Stimulated activated effector memory CD8-positive, alpha-beta T cell treated with anti-CD3 and anti-CD28 coated beads, Interleukin-12 subunit alpha, Interleukin-12 subunit beta, amount 100 ng/mL, for 72 hours (primary cell): ENCODE measurements at regions not wholly inside any gene's neighbourhood (a gene's known extent, or its start where the extent isn't known, plus 50 kb on each side); places are given as distances from the start of the nearest gene placed in this dataset.
"Not testable (repeated sequence)": the region's sequence is repeated elsewhere in the genome, so short reads cannot be mapped to it uniquely, and the experiment has no call there.

Source experiments
- ATAC-seq: fragments of 150-1000 bp; cut with Tn5 transposase; 2 replicates; pipeline ENCODE4 v1.10.0; 2021
- DNase-seq, 2 donors: peaks; one replicate each; pipeline ENCODE4 v3.0.0; 2021 to 2022; ENCODE audit warnings: low spot score in 2 of 2
- H3K27ac Mint-ChIP-seq: one replicate; pipeline ENCODE4 v1.8.0; 2022; ENCODE audit warnings: mild to moderate bottlenecking, mixed read lengths
- H3K36me3 Mint-ChIP-seq: one replicate; pipeline ENCODE4 v1.8.0; 2022; ENCODE audit warnings: mild to moderate bottlenecking, mixed read lengths
- H3K4me1 Mint-ChIP-seq: one replicate; pipeline ENCODE4 v1.8.0; 2022; ENCODE audit warnings: mixed read lengths
- H3K4me3 Mint-ChIP-seq: one replicate; pipeline ENCODE4 v1.8.0; 2022; ENCODE audit warnings: mild to moderate bottlenecking, mixed read lengths
- H3K9me3 Mint-ChIP-seq: one replicate; pipeline ENCODE4 v1.8.0; 2022; ENCODE audit warnings: mixed read lengths

- H3K4me3 Mint-ChIP-seq, result no peak overlapping the region
- H3K27ac Mint-ChIP-seq, result no peak overlapping the region
- ATAC-seq (peak; percentile 45), DNase-seq (no peak)
- peaks cover 13% of the 10 kb centered on the region for H3K4me1 Mint-ChIP-seq
- H3K36me3 Mint-ChIP-seq, result peaks cover 17% of the 10 kb centered on the region
- peaks cover 10% of the 10 kb centered on the region for H3K9me3 Mint-ChIP-seq
Measured at GRCh38 chr17:21532763-21533385, 156.7 kb downstream of the KCNJ12 start.

- H3K4me1 Mint-ChIP-seq, result peaks cover 22% of the 10 kb centered on the region
- H3K9me3 Mint-ChIP-seq, result peaks cover 10% of the 10 kb centered on the region
- DNase-seq (no peak), ATAC-seq (no peak)
- H3K36me3 Mint-ChIP-seq, result peaks cover 17% of the 10 kb centered on the region
- H3K27ac Mint-ChIP-seq, result no peak overlapping the region
- H3K4me3 Mint-ChIP-seq, result no peak overlapping the region
Measured at GRCh38 chr17:21535686-21536375, 156.5 kb upstream of the KCNJ18 start.

- no peak overlapping the region for H3K4me3 Mint-ChIP-seq
- peaks cover 17% of the 10 kb centered on the region for H3K36me3 Mint-ChIP-seq
Measured at GRCh38 chr17:21537302-21537701, 155.0 kb upstream of the KCNJ18 start.

GRCh38 chr17:21538615-21539014 is 153.7 kb upstream of the KCNJ18 start:
- Mint-ChIP-seq H3K4me3 (no peak overlapping the region), H3K4me1 (peaks cover 12% of the 10 kb centered on the region), H3K36me3 (peaks cover 14% of the 10 kb centered on the region), H3K9me3 (peaks cover 10% of the 10 kb centered on the region), H3K27ac (no peak overlapping the region)
- ATAC-seq, result peak; percentile 94
- DNase-seq, result no peak

More at GRCh38 chr17:21537302-21537701, 155.0 kb upstream of the KCNJ18 start:
- DNase-seq (no peak), ATAC-seq (no peak)
- peaks cover 22% of the 10 kb centered on the region for H3K4me1 Mint-ChIP-seq
- H3K9me3 Mint-ChIP-seq, result peaks cover 10% of the 10 kb centered on the region
- H3K27ac Mint-ChIP-seq, result no peak overlapping the region

- Mint-ChIP-seq H3K4me1 (peaks cover 9% of the 10 kb centered on the region), H3K27ac (no peak overlapping the region), H3K4me3 (no peak overlapping the region), H3K9me3 (peaks cover 10% of the 10 kb centered on the region), H3K36me3 (peaks cover 10% of the 10 kb centered on the region)
- DNase-seq, result no peak
- peak; percentile 45 for ATAC-seq
Measured at GRCh38 chr17:21539146-21539545, 153.2 kb upstream of the KCNJ18 start.

- ATAC-seq, result no peak
- Mint-ChIP-seq H3K4me1 (peaks cover 9% of the 10 kb centered on the region), H3K27ac (no peak overlapping the region), H3K4me3 (no peak overlapping the region), H3K36me3 (peaks cover 12% of the 10 kb centered on the region), H3K9me3 (peaks cover 10% of the 10 kb centered on the region)
- no peak for DNase-seq
Measured at GRCh38 chr17:21540502-21540901, 151.8 kb upstream of the KCNJ18 start.

GRCh38 chr17:21542070-21542469 is 150.3 kb upstream of the KCNJ18 start:
- ATAC-seq, result no peak
- H3K4me1 Mint-ChIP-seq, result peaks cover 9% of the 10 kb centered on the region
- peaks cover 12% of the 10 kb centered on the region for H3K36me3 Mint-ChIP-seq
- no peak for DNase-seq
- no peak overlapping the region for H3K27ac Mint-ChIP-seq
- no peak overlapping the region for H3K4me3 Mint-ChIP-seq
- peaks cover 6% of the 10 kb centered on the region for H3K9me3 Mint-ChIP-seq

- Mint-ChIP-seq H3K36me3 (peaks cover 12% of the 10 kb centered on the region), H3K27ac (no peak overlapping the region)
- DNase-seq, result no peak
Measured at GRCh38 chr17:21542991-21543390, 149.3 kb upstream of the KCNJ18 start.

GRCh38 chr17:21545064-21545463 is 147.3 kb upstream of the KCNJ18 start:
- peaks cover 12% of the 10 kb centered on the region for H3K36me3 Mint-ChIP-seq
- H3K9me3 Mint-ChIP-seq, result no peaks in the 10 kb centered on the region
- H3K27ac Mint-ChIP-seq, result no peak overlapping the region
- H3K4me3 Mint-ChIP-seq, result no peak overlapping the region
- DNase-seq, result no peak
- H3K4me1 Mint-ChIP-seq, result peaks cover 13% of the 10 kb centered on the region
- ATAC-seq, result no peak

More at GRCh38 chr17:21542991-21543390, 149.3 kb upstream of the KCNJ18 start:
- Mint-ChIP-seq H3K9me3 (no peaks in the 10 kb centered on the region), H3K4me3 (no peak overlapping the region), H3K4me1 (peaks cover 9% of the 10 kb centered on the region)
- no peak for ATAC-seq

- Mint-ChIP-seq H3K27ac (no peak overlapping the region), H3K9me3 (no peaks in the 10 kb centered on the region), H3K4me3 (no peak overlapping the region), H3K4me1 (peaks cover 17% of the 10 kb centered on the region), H3K36me3 (peaks cover 12% of the 10 kb centered on the region)
- ATAC-seq, result no peak
- no peak for DNase-seq
Measured at GRCh38 chr17:21548236-21548635, 144.1 kb upstream of the KCNJ18 start.

GRCh38 chr17:21549107-21549687 is 143.1 kb upstream of the KCNJ18 start:
- peak in 1 of 2 donors; percentile 65 for DNase-seq
- Mint-ChIP-seq H3K4me3 (peak overlapping the region; percentile 67), H3K27ac (peak overlapping the region; percentile 86), H3K9me3 (peaks cover 2% of the 10 kb centered on the region), H3K4me1 (peaks cover 17% of the 10 kb centered on the region), H3K36me3 (peaks cover 11% of the 10 kb centered on the region)
- peak; percentile 49 for ATAC-seq

- H3K27ac Mint-ChIP-seq, result peak overlapping the region; percentile 86
- not testable (repeated sequence) for DNase-seq, ATAC-seq, H3K36me3 Mint-ChIP-seq, H3K9me3 Mint-ChIP-seq
- H3K4me1 Mint-ChIP-seq, result peaks cover 17% of the 10 kb centered on the region
- H3K4me3 Mint-ChIP-seq, result peak overlapping the region; percentile 67
Measured at GRCh38 chr17:21550031-21550430, 142.3 kb upstream of the KCNJ18 start.

- DNase-seq (peak; percentile 69 to 86), ATAC-seq (peak; percentile 92)
- H3K36me3 Mint-ChIP-seq, result no peaks in the 10 kb centered on the region
- H3K4me1 Mint-ChIP-seq, result peaks cover 17% of the 10 kb centered on the region
- no peak overlapping the region for H3K27ac Mint-ChIP-seq
- peak overlapping the region; percentile 67 for H3K4me3 Mint-ChIP-seq
- H3K9me3 Mint-ChIP-seq, result peaks cover 3% of the 10 kb centered on the region
Measured at GRCh38 chr17:21551081-21551881, 141.0 kb upstream of the KCNJ18 start.

GRCh38 chr17:21558921-21559320 is 133.4 kb upstream of the KCNJ18 start:
- not testable (repeated sequence) for DNase-seq, H3K36me3 Mint-ChIP-seq, H3K9me3 Mint-ChIP-seq, ATAC-seq, H3K4me1 Mint-ChIP-seq, H3K4me3 Mint-ChIP-seq, H3K27ac Mint-ChIP-seq

GRCh38 chr17:21564262-21564661 is 128.1 kb upstream of the KCNJ18 start:
- H3K9me3 Mint-ChIP-seq, result peaks cover 1% of the 10 kb centered on the region
- no peak for ATAC-seq
- H3K36me3 Mint-ChIP-seq, result no peaks in the 10 kb centered on the region
- H3K4me3 Mint-ChIP-seq, result no peak overlapping the region
- no peaks in the 10 kb centered on the region for H3K4me1 Mint-ChIP-seq
- no peak for DNase-seq
- H3K27ac Mint-ChIP-seq, result no peak overlapping the region
